SU-DHL-6 (cell line): ENCODE measurements at regions not wholly inside any gene's neighbourhood (a gene's known extent, or its start where the extent isn't known, plus 50 kb on each side); places are given as distances from the start of the nearest gene placed in this dataset.

ENCODE experiments used
- CTCF ChIP-seq: fragments of 200-600 bp; sonication (generic); IDR thresholded peaks from one replicate; pipeline ENCODE4 v1.5.1; 2017; ENCODE audit warnings: antibody characterized with exemption, mild to moderate bottlenecking, low read length, moderate library complexity; ENCODE audit not compliant: insufficient read depth, poor library complexity, severe bottlenecking
- EZH2phosphoT487 ChIP-seq: fragments of 200-600 bp; sonication (generic), shearing (Covaris generic); conservative IDR thresholded peaks from 2 replicates; pipeline ENCODE4 v1.6.1; 2018; ENCODE audit warnings: mild to moderate bottlenecking, antibody characterized with exemption, low read length, moderate library complexity, mixed read lengths

GRCh38 chr12:41908206-41908605, 236.5 kb downstream of the GXYLT1 start:
- TF ChIP-seq CTCF, result no peak
- no peak for TF ChIP-seq EZH2phosphoT487
